ENCODE measurements at regions not wholly inside any gene's neighbourhood (a gene's known extent, or its start where the extent isn't known, plus 50 kb on each side); places are given as distances from the start of the nearest gene placed in this dataset.

DNA sequence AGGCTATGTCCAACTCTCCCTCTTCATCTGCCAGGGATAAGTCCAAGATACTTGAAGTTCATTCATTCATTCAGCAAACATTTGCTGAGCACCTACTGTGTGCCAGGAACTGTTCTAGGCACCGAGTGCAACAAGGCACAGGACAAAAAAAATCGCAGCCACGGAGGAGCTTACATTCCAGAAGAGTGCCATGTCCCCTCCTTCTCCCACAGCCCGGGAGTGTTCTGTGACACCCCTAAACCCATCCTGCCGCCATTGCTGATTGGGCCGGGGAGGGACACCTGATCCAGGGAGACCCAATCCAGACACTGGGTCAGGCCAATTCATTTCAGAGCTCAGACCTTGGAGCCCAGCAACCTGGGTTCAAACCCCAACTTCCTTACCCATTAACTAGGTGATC, 58.1 kb upstream of the NEURL1B start:
- Histone ChIP-seq H3K4me2 (no peak overlapping the region), H3K79me2 (no peaks in the 10 kb centered on the region), H4K20me1 (ENCODE audit: insufficient read depth, poor library complexity, severe bottlenecking) (no peaks in the 10 kb centered on the region), H3K9me3 (ENCODE audit: low read depth) (no peaks in the 10 kb centered on the region), H3K4me1 (ENCODE audit: insufficient read depth) (no peaks in the 10 kb centered on the region), H3K27me3 (peaks cover 10% of the 10 kb centered on the region), H3K4me3 (no peak overlapping the region), H3K36me3 (replicated peaks; ENCODE audit: insufficient read depth, low read depth) (no peaks in the 10 kb centered on the region), H3K27ac (no peak overlapping the region), H3K9me2 (replicated peaks; ENCODE audit: insufficient read depth) (no peaks in the 10 kb centered on the region), H2AFZ (no peak overlapping the region)
- 90% methylated on average over 6 of the region's 6 CpGs for WGBS (ENCODE audit: low lambda C conversion rate, missing lambda C conversion rate)
- no peak for TF ChIP-seq EZH2 (IDR thresholded peaks at IDR 0.05; ENCODE audit: borderline replicate concordance)
- TF ChIP-seq, protein P1, sequence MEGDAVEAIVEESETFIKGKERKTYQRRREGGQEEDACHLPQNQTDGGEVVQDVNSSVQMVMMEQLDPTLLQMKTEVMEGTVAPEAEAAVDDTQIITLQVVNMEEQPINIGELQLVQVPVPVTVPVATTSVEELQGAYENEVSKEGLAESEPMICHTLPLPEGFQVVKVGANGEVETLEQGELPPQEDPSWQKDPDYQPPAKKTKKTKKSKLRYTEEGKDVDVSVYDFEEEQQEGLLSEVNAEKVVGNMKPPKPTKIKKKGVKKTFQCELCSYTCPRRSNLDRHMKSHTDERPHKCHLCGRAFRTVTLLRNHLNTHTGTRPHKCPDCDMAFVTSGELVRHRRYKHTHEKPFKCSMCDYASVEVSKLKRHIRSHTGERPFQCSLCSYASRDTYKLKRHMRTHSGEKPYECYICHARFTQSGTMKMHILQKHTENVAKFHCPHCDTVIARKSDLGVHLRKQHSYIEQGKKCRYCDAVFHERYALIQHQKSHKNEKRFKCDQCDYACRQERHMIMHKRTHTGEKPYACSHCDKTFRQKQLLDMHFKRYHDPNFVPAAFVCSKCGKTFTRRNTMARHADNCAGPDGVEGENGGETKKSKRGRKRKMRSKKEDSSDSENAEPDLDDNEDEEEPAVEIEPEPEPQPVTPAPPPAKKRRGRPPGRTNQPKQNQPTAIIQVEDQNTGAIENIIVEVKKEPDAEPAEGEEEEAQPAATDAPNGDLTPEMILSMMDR (IDR thresholded peaks at IDR 0.05; ENCODE audit: poor library complexity): no peak
- TF ChIP-seq EZH2phosphoT487 (IDR thresholded peaks at IDR 0.05; ENCODE audit: low read depth, severe bottlenecking, unreplicated experiment): no peak
- no peak for DNase-seq (ENCODE audit: low spot score)

DNA sequence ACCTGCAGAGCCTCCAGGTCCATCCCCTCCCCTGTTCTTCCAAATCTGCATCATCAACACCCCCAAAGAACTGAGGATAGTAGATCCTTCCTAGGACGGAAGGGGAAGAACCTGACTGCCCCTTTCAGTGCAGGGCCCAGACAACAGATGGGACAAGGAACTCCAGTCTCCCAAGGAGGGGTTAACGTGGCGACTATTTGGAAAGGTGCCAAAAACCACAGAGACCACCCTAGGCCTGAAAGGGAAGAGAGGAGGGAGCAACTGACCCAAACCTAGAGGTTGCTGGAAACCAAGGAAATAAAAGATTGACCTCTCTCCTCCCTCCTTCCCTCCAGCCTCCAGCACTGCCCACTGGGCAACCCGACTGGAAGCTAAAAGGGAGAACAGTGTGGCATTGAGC, 59.7 kb upstream of the NEURL1B start:
- 68% methylated on average over 4 of the region's 4 CpGs for WGBS (ENCODE audit: low lambda C conversion rate, missing lambda C conversion rate)

GRCh38 chr5:172579403-172579990, 61.6 kb upstream of the NEURL1B start:
- H3K27me3 ChIP-seq: no peaks in the 10 kb centered on the region
- H3K4me2 ChIP-seq: no peak overlapping the region
- no peak overlapping the region for H3K4me3 ChIP-seq
- no peak for DNase-seq (ENCODE audit: low spot score)
- no peaks in the 10 kb centered on the region for H4K20me1 ChIP-seq (ENCODE audit: insufficient read depth, poor library complexity, severe bottlenecking)
- no peaks in the 10 kb centered on the region for H3K79me2 ChIP-seq
- no peaks in the 10 kb centered on the region for H3K4me1 ChIP-seq (ENCODE audit: insufficient read depth)
- no peak overlapping the region for H3K27ac ChIP-seq
- H3K36me3 ChIP-seq (replicated peaks; ENCODE audit: insufficient read depth, low read depth): no peaks in the 10 kb centered on the region
- TF ChIP-seq EZH2phosphoT487 (IDR thresholded peaks at IDR 0.05; ENCODE audit: low read depth, severe bottlenecking, unreplicated experiment) (no peak), EZH2 (IDR thresholded peaks at IDR 0.05; ENCODE audit: borderline replicate concordance) (no peak)
- TF ChIP-seq, protein P1 (IDR thresholded peaks at IDR 0.05; ENCODE audit: poor library complexity): no peak
- no peaks in the 10 kb centered on the region for H3K9me3 ChIP-seq (ENCODE audit: low read depth)
- WGBS (ENCODE audit: low lambda C conversion rate, missing lambda C conversion rate): 94% methylated on average over 5 of the region's 5 CpGs
- H3K9me2 ChIP-seq (replicated peaks; ENCODE audit: insufficient read depth): no peaks in the 10 kb centered on the region
- no peak overlapping the region for H2AFZ ChIP-seq

More for the DNA sequence above, 59.7 kb upstream of the NEURL1B start:
- H3K4me3 ChIP-seq: no peak overlapping the region
- H2AFZ ChIP-seq: no peak overlapping the region
- no peak overlapping the region for H3K27ac ChIP-seq
- no peaks in the 10 kb centered on the region for H4K20me1 ChIP-seq (ENCODE audit: insufficient read depth, poor library complexity, severe bottlenecking)
- no peaks in the 10 kb centered on the region for H3K79me2 ChIP-seq
- TF ChIP-seq EZH2 (IDR thresholded peaks at IDR 0.05; ENCODE audit: borderline replicate concordance): no peak
- TF ChIP-seq, protein P1 (IDR thresholded peaks at IDR 0.05; ENCODE audit: poor library complexity): no peak
- TF ChIP-seq EZH2phosphoT487 (IDR thresholded peaks at IDR 0.05; ENCODE audit: low read depth, severe bottlenecking, unreplicated experiment): no peak
- no peaks in the 10 kb centered on the region for H3K9me2 ChIP-seq (replicated peaks; ENCODE audit: insufficient read depth)
- H3K36me3 ChIP-seq (replicated peaks; ENCODE audit: insufficient read depth, low read depth): no peaks in the 10 kb centered on the region
- H3K4me1 ChIP-seq (ENCODE audit: insufficient read depth): no peaks in the 10 kb centered on the region
- peaks cover 10% of the 10 kb centered on the region for H3K27me3 ChIP-seq
- no peak for DNase-seq (ENCODE audit: low spot score)
- H3K4me2 ChIP-seq: no peak overlapping the region
- H3K9me3 ChIP-seq (ENCODE audit: low read depth): no peaks in the 10 kb centered on the region
